Activated naive CD4-positive, alpha-beta T cell treated with anti-CD3 and anti-CD28 coated beads, Interleukin-2, amount 50 U/mL, for 24 hours (primary cell): ENCODE measurements at regions not wholly inside any gene's neighbourhood (a gene's known extent, or its start where the extent isn't known, plus 50 kb on each side); places are given as distances from the start of the nearest gene placed in this dataset.
"Not testable (repeated sequence)": the region's sequence is repeated elsewhere in the genome, so short reads cannot be mapped to it uniquely, and the experiment has no call there.

Experiments used
- H3K27ac Mint-ChIP-seq: one replicate; pipeline ENCODE4 v1.8.0; 2021; ENCODE audit warnings: mild to moderate bottlenecking, mixed read lengths
- H3K27me3 Mint-ChIP-seq: one replicate; pipeline ENCODE4 v1.8.0; 2021; ENCODE audit warnings: mixed read lengths
- H3K36me3 Mint-ChIP-seq: one replicate; pipeline ENCODE4 v1.8.0; 2021; ENCODE audit warnings: mixed read lengths
- H3K4me1 Mint-ChIP-seq: one replicate; pipeline ENCODE4 v1.8.0; 2021; ENCODE audit warnings: mixed read lengths
- H3K4me3 Mint-ChIP-seq: one replicate; pipeline ENCODE4 v1.8.0; 2021; ENCODE audit warnings: mild to moderate bottlenecking, mixed read lengths
- H3K9me3 Mint-ChIP-seq: one replicate; pipeline ENCODE4 v1.8.0; 2021; ENCODE audit warnings: mixed read lengths

- H3K27me3 Mint-ChIP-seq, result no peaks in the 10 kb centered on the region
- H3K36me3 Mint-ChIP-seq, result no peaks in the 10 kb centered on the region
- H3K9me3 Mint-ChIP-seq, result peaks cover 6% of the 10 kb centered on the region
- no peaks in the 10 kb centered on the region for H3K4me1 Mint-ChIP-seq
- no peak overlapping the region for H3K4me3 Mint-ChIP-seq
- no peak overlapping the region for H3K27ac Mint-ChIP-seq
These were observed 714.7 kb upstream of the PCDH20 start for GRCh38 chr13:62130062-62130970.

- H3K9me3 Mint-ChIP-seq, result peaks cover 6% of the 10 kb centered on the region
- H3K27ac Mint-ChIP-seq, result no peak overlapping the region
- no peaks in the 10 kb centered on the region for H3K36me3 Mint-ChIP-seq
- H3K27me3 Mint-ChIP-seq, result no peaks in the 10 kb centered on the region
- no peaks in the 10 kb centered on the region for H3K4me1 Mint-ChIP-seq
- no peak overlapping the region for H3K4me3 Mint-ChIP-seq
These were observed 713.4 kb upstream of the PCDH20 start for GRCh38 chr13:62129000-62129551.

GRCh38 chr13:62126400-62126799 lies 710.8 kb upstream of the PCDH20 start:
- no peaks in the 10 kb centered on the region for H3K4me1 Mint-ChIP-seq
- H3K27me3 Mint-ChIP-seq, result no peaks in the 10 kb centered on the region
- no peaks in the 10 kb centered on the region for H3K36me3 Mint-ChIP-seq
- peaks cover 6% of the 10 kb centered on the region for H3K9me3 Mint-ChIP-seq
- H3K4me3 Mint-ChIP-seq, result no peak overlapping the region
- no peak overlapping the region for H3K27ac Mint-ChIP-seq

- Mint-ChIP-seq H3K9me3 (peaks cover 1% of the 10 kb centered on the region), H3K4me1 (no peaks in the 10 kb centered on the region), H3K27ac (no peak overlapping the region), H3K4me3 (no peak overlapping the region), H3K27me3 (no peaks in the 10 kb centered on the region), H3K36me3 (no peaks in the 10 kb centered on the region)
These were observed 709.8 kb upstream of the PCDH20 start for GRCh38 chr13:62125451-62125850.

GRCh38 chr13:62123409-62123808 lies 707.8 kb upstream of the PCDH20 start:
- Mint-ChIP-seq H3K36me3 (no peaks in the 10 kb centered on the region), H3K9me3 (no peaks in the 10 kb centered on the region), H3K4me1 (no peaks in the 10 kb centered on the region), H3K27me3 (no peaks in the 10 kb centered on the region), H3K27ac (no peak overlapping the region), H3K4me3 (no peak overlapping the region)

- H3K27me3 Mint-ChIP-seq, result no peaks in the 10 kb centered on the region
- no peaks in the 10 kb centered on the region for H3K36me3 Mint-ChIP-seq
These were observed 706.8 kb upstream of the PCDH20 start for GRCh38 chr13:62122434-62122833.

GRCh38 chr13:62119739-62120700 lies 704.4 kb upstream of the PCDH20 start:
- no peaks in the 10 kb centered on the region for H3K9me3 Mint-ChIP-seq
- H3K36me3 Mint-ChIP-seq, result no peaks in the 10 kb centered on the region
- no peak overlapping the region for H3K27ac Mint-ChIP-seq
- no peaks in the 10 kb centered on the region for H3K4me1 Mint-ChIP-seq
- no peaks in the 10 kb centered on the region for H3K27me3 Mint-ChIP-seq
- H3K4me3 Mint-ChIP-seq, result no peak overlapping the region

More at GRCh38 chr13:62122434-62122833, 706.8 kb upstream of the PCDH20 start:
- no peak overlapping the region for H3K4me3 Mint-ChIP-seq
- no peaks in the 10 kb centered on the region for H3K9me3 Mint-ChIP-seq
- H3K27ac Mint-ChIP-seq, result no peak overlapping the region
- H3K4me1 Mint-ChIP-seq, result no peaks in the 10 kb centered on the region

- H3K36me3 Mint-ChIP-seq, result no peaks in the 10 kb centered on the region
- no peaks in the 10 kb centered on the region for H3K27me3 Mint-ChIP-seq
- H3K9me3 Mint-ChIP-seq, result no peaks in the 10 kb centered on the region
- no peaks in the 10 kb centered on the region for H3K4me1 Mint-ChIP-seq
- H3K27ac Mint-ChIP-seq, result no peak overlapping the region
- H3K4me3 Mint-ChIP-seq, result no peak overlapping the region
These were observed 700.2 kb upstream of the PCDH20 start for GRCh38 chr13:62115831-62116230.

- Mint-ChIP-seq H3K36me3 (no peaks in the 10 kb centered on the region), H3K4me1 (no peaks in the 10 kb centered on the region), H3K27me3 (no peaks in the 10 kb centered on the region), H3K27ac (no peak overlapping the region), H3K4me3 (no peak overlapping the region), H3K9me3 (peaks cover 6% of the 10 kb centered on the region)
These were observed 697.5 kb upstream of the PCDH20 start for GRCh38 chr13:62113179-62113578.

- Mint-ChIP-seq H3K9me3 (peaks cover 6% of the 10 kb centered on the region), H3K4me3 (no peak overlapping the region), H3K27ac (no peak overlapping the region), H3K27me3 (no peaks in the 10 kb centered on the region), H3K36me3 (no peaks in the 10 kb centered on the region), H3K4me1 (no peaks in the 10 kb centered on the region)
These were observed 694.4 kb upstream of the PCDH20 start for GRCh38 chr13:62110079-62110478.

- H3K36me3 Mint-ChIP-seq, H3K4me1 Mint-ChIP-seq, H3K4me3 Mint-ChIP-seq, H3K27me3 Mint-ChIP-seq, H3K27ac Mint-ChIP-seq, H3K9me3 Mint-ChIP-seq: not testable (repeated sequence)
These were observed 688.5 kb upstream of the PCDH20 start for GRCh38 chr13:62104136-62104535.

- H3K4me1 Mint-ChIP-seq, result no peaks in the 10 kb centered on the region
- H3K27ac Mint-ChIP-seq, result no peak overlapping the region
- no peaks in the 10 kb centered on the region for H3K27me3 Mint-ChIP-seq
- H3K36me3 Mint-ChIP-seq, result no peaks in the 10 kb centered on the region
- H3K9me3 Mint-ChIP-seq, result no peaks in the 10 kb centered on the region
- H3K4me3 Mint-ChIP-seq, result no peak overlapping the region
These were observed 681.0 kb upstream of the PCDH20 start for GRCh38 chr13:62096652-62097051.

- H3K4me1 Mint-ChIP-seq, result no peaks in the 10 kb centered on the region
- no peaks in the 10 kb centered on the region for H3K36me3 Mint-ChIP-seq
- H3K27ac Mint-ChIP-seq, result no peak overlapping the region
- no peaks in the 10 kb centered on the region for H3K9me3 Mint-ChIP-seq
- no peaks in the 10 kb centered on the region for H3K27me3 Mint-ChIP-seq
- no peak overlapping the region for H3K4me3 Mint-ChIP-seq
These were observed 679.3 kb upstream of the PCDH20 start for GRCh38 chr13:62094932-62095331.

- H3K27ac Mint-ChIP-seq, result no peak overlapping the region
- H3K36me3 Mint-ChIP-seq, result no peaks in the 10 kb centered on the region
- peaks cover 7% of the 10 kb centered on the region for H3K9me3 Mint-ChIP-seq
- H3K27me3 Mint-ChIP-seq, result no peaks in the 10 kb centered on the region
- no peak overlapping the region for H3K4me3 Mint-ChIP-seq
- no peaks in the 10 kb centered on the region for H3K4me1 Mint-ChIP-seq
These were observed 678.5 kb upstream of the PCDH20 start for GRCh38 chr13:62093984-62094780.

- H3K4me1 Mint-ChIP-seq, result no peaks in the 10 kb centered on the region
- H3K36me3 Mint-ChIP-seq, result no peaks in the 10 kb centered on the region
- H3K4me3 Mint-ChIP-seq, result no peak overlapping the region
These were observed 677.3 kb upstream of the PCDH20 start for GRCh38 chr13:62092949-62093348.

More at GRCh38 chr13:62092949-62093348, 677.3 kb upstream of the PCDH20 start:
- Mint-ChIP-seq H3K9me3 (peaks cover 8% of the 10 kb centered on the region), H3K27me3 (no peaks in the 10 kb centered on the region), H3K27ac (no peak overlapping the region)
